Vagina (tissue), 2 donors: ENCODE measurements at regions not wholly inside any gene's neighbourhood (a gene's known extent, or its start where the extent isn't known, plus 50 kb on each side); places are given as distances from the start of the nearest gene placed in this dataset.
"Not testable (repeated sequence)": the region's sequence is repeated elsewhere in the genome, so short reads cannot be mapped to it uniquely, and the experiment has no call there.

Experiments
- POLR2AphosphoS5 ChIP-seq, 2 donors: sonication (generic); formaldehyde crosslinking; IDR thresholded peaks; one replicate each; pipeline ENCODE4 v1.9.0; 2017; ENCODE audit warnings: antibody characterized with exemption in 2 of 2, mild to moderate bottlenecking in 2 of 2, low read depth in 1 of 2; ENCODE audit not compliant: insufficient read depth in 1 of 2
- TF ChIP-seq, protein P1 (sequence below), 3 experiments: fragments of 450-650 bp in 2 of 3; fragments of 200-600 bp in 1 of 3; sonication (generic) in 1 of 3; IDR thresholded peaks; one replicate each; pipeline ENCODE4 v1.5.1; 2017 to 2019; ENCODE audit warnings: antibody characterized with exemption in 3 of 3, mild to moderate bottlenecking in 2 of 3, moderate library complexity in 2 of 3

- TF ChIP-seq, protein P1, sequence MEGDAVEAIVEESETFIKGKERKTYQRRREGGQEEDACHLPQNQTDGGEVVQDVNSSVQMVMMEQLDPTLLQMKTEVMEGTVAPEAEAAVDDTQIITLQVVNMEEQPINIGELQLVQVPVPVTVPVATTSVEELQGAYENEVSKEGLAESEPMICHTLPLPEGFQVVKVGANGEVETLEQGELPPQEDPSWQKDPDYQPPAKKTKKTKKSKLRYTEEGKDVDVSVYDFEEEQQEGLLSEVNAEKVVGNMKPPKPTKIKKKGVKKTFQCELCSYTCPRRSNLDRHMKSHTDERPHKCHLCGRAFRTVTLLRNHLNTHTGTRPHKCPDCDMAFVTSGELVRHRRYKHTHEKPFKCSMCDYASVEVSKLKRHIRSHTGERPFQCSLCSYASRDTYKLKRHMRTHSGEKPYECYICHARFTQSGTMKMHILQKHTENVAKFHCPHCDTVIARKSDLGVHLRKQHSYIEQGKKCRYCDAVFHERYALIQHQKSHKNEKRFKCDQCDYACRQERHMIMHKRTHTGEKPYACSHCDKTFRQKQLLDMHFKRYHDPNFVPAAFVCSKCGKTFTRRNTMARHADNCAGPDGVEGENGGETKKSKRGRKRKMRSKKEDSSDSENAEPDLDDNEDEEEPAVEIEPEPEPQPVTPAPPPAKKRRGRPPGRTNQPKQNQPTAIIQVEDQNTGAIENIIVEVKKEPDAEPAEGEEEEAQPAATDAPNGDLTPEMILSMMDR (IDR thresholded peaks at IDR 0.05): not testable (repeated sequence)
- not testable (repeated sequence) for TF ChIP-seq POLR2AphosphoS5 (IDR thresholded peaks at IDR 0.05; ENCODE audit: insufficient read depth in 1 of 2, low read depth in 1 of 2)
Observed at GRCh38 chr1:217123340-217123739, 400.1 kb upstream of the ESRRG start.
